ENCODE measurements at regions not wholly inside any gene's neighbourhood (a gene's known extent, or its start where the extent isn't known, plus 50 kb on each side); places are given as distances from the start of the nearest gene placed in this dataset.

DNA sequence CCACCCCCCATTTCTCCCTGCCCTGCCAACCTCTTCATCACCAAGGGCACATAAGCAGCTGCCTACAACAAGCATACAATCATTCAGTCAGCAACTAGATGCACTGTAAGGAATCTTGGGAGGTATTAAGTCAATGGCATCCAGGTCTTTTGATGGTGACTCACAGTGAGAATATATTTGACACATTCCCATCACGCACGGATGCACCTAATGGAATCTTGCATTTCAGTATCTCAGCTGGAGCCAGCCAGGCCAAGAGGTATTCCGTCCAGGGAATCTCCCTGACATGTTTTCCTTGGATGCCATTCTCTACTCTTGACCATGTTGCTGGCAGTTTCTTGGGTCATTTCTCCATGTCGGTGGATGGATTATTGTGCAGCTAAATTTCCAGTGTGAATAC is 73.9 kb upstream of the CAPRIN2 start:
- Histone ChIP-seq H3K36me3 (ENCODE audit: control insufficient read depth, insufficient read depth, low read length) (no peaks in the 10 kb centered on the region), H3K27ac (ENCODE audit: low read depth, low read length) (no peak overlapping the region), H3K27me3 (ENCODE audit: control insufficient read depth, insufficient read depth, low read length) (peaks cover 13% of the 10 kb centered on the region), H3K9ac (ENCODE audit: low read length) (no peak overlapping the region), H3K4me3 (ENCODE audit: low read depth, low read length) (no peak overlapping the region), H3K4me1 (ENCODE audit: control insufficient read depth, insufficient read depth, low read length) (peaks cover 4% of the 10 kb centered on the region; the same call in 1 of the 2 replicates), H3K9me3 (ENCODE audit: control insufficient read depth, insufficient read depth, low read depth, low read length) (peaks cover 9% of the 10 kb centered on the region)

DNA sequence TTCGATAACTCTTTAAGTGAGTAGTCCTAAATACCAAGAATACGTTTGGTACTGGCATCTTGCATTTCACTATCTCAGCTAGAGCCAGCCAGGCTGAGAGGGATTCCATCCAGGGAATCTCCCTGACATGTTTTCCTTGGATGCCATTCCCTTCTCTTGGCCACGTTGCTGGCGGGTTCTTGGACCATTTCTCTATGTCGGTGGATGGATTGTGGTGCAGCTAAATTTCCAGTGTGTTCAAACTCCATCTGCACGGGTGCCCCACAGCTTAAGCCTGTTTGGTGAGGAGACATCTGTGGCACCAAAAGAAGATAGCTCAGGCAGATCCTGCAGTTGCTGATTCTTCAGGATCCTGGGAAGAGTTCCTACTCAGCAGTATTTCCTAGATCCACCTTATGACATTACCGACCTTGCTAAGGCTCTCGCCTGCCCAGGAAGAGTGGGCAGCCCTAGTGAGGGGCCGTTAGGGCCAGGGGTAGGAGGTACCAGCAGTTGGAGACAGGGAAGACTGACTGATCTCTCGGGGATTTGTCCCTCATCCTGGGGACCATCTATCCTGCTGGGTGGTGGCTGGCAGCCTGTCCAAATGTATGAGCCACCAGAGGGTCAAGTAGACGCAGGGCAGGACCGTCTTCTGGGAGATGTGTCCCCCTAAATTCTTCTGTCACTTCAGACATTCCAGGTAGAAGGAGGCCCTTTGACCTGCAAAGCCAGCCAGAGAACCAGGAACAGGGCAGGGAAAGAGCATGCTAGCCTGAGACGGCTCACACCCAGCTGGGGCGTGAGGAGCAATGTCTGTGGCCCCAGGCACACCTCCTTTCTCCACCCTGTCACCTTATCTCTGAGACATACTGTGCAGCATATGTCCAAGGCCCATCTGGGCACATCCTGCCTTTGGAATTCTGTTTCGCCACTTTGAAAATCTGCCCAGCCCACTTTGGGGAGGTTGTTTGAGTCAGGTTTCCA is 72.6 kb upstream of the CAPRIN2 start:
- no peak overlapping the region for H3K9ac ChIP-seq (ENCODE audit: low read length)
- no peak overlapping the region for H3K4me3 ChIP-seq (ENCODE audit: low read depth, low read length)
- peaks cover 9% of the 10 kb centered on the region; the same call in 1 of the 2 replicates for H3K4me1 ChIP-seq (ENCODE audit: control insufficient read depth, insufficient read depth, low read length)
- H3K27ac ChIP-seq (ENCODE audit: low read depth, low read length): no peak overlapping the region
- H3K9me3 ChIP-seq (ENCODE audit: control insufficient read depth, insufficient read depth, low read depth, low read length): peaks cover 3% of the 10 kb centered on the region; the same call in 1 of the 2 replicates
- peaks cover 22% of the 10 kb centered on the region for H3K27me3 ChIP-seq (ENCODE audit: control insufficient read depth, insufficient read depth, low read length)
- H3K36me3 ChIP-seq (ENCODE audit: control insufficient read depth, insufficient read depth, low read length): no peaks in the 10 kb centered on the region

GRCh38 chr12:30826276-30826675 is 71.5 kb upstream of the CAPRIN2 start:
- Histone ChIP-seq H3K27me3 (ENCODE audit: control insufficient read depth, insufficient read depth, low read length) (peaks cover 26% of the 10 kb centered on the region), H3K9ac (ENCODE audit: low read length) (no peak overlapping the region), H3K4me1 (ENCODE audit: control insufficient read depth, insufficient read depth, low read length) (peaks cover 9% of the 10 kb centered on the region; the same call in 1 of the 2 replicates)

DNA sequence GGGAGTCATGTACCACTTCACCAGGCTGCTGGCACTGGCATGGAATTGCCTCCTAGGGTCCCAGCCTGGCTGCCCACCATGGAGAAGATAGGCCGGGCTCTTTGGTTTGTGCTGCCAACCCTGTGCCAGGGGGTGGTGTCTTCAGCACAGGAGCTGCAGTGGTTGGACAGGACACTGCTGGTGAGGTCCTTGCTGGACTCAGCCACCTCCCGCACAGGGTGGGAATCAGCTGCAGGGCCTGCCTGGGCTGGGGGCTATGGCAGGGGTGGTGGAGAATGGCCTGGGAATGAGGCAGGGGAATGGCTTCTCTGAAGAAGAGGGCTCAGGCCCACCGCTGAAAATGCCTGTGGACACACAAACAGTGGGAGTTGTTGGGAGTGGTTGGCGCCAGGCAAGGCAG is 70.6 kb upstream of the CAPRIN2 start:
- no peak overlapping the region for H3K27ac ChIP-seq (ENCODE audit: low read depth, low read length)
- H3K9me3 ChIP-seq (ENCODE audit: control insufficient read depth, insufficient read depth, low read depth, low read length): no peaks in the 10 kb centered on the region
- no peaks in the 10 kb centered on the region for H3K36me3 ChIP-seq (ENCODE audit: control insufficient read depth, insufficient read depth, low read length)
- no peak overlapping the region for H3K9ac ChIP-seq (ENCODE audit: low read length)
- peaks cover 26% of the 10 kb centered on the region for H3K27me3 ChIP-seq (ENCODE audit: control insufficient read depth, insufficient read depth, low read length)
- H3K4me1 ChIP-seq (ENCODE audit: control insufficient read depth, insufficient read depth, low read length): peaks cover 15% of the 10 kb centered on the region; the same call in 1 of the 2 replicates
- H3K4me3 ChIP-seq (ENCODE audit: low read depth, low read length): no peak overlapping the region

More at GRCh38 chr12:30826276-30826675, 71.5 kb upstream of the CAPRIN2 start:
- Histone ChIP-seq H3K9me3 (ENCODE audit: control insufficient read depth, insufficient read depth, low read depth, low read length) (no peaks in the 10 kb centered on the region), H3K36me3 (ENCODE audit: control insufficient read depth, insufficient read depth, low read length) (no peaks in the 10 kb centered on the region), H3K4me3 (ENCODE audit: low read depth, low read length) (no peak overlapping the region), H3K27ac (ENCODE audit: low read depth, low read length) (no peak overlapping the region)

DNA sequence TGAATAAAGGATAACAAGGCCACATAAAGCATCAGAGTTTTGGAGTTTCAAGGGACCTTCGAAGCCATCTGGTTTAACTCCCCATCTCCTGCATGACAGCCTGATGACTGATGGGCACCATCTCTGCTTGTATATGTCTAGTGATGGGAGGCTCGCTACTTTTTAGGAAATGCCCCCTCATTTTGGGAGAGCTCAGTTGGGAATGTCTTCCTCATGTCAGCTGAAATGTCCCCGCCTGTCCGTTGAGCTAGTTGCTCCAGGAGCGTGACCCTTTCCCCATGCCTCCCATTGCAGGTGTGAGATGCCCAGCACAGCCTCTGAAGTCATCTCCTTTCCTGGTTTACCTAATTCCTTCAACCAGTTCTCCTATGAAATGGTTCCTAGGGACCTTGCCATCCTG is 69.6 kb upstream of the CAPRIN2 start:
- Histone ChIP-seq H3K9ac (ENCODE audit: low read length) (no peak overlapping the region), H3K27ac (ENCODE audit: low read depth, low read length) (no peak overlapping the region), H3K36me3 (ENCODE audit: control insufficient read depth, insufficient read depth, low read length) (no peaks in the 10 kb centered on the region), H3K4me1 (ENCODE audit: control insufficient read depth, insufficient read depth, low read length) (peaks cover 15% of the 10 kb centered on the region; the same call in 1 of the 2 replicates), H3K4me3 (ENCODE audit: low read depth, low read length) (no peak overlapping the region), H3K27me3 (ENCODE audit: control insufficient read depth, insufficient read depth, low read length) (peaks cover 26% of the 10 kb centered on the region), H3K9me3 (ENCODE audit: control insufficient read depth, insufficient read depth, low read depth, low read length) (no peaks in the 10 kb centered on the region)

DNA sequence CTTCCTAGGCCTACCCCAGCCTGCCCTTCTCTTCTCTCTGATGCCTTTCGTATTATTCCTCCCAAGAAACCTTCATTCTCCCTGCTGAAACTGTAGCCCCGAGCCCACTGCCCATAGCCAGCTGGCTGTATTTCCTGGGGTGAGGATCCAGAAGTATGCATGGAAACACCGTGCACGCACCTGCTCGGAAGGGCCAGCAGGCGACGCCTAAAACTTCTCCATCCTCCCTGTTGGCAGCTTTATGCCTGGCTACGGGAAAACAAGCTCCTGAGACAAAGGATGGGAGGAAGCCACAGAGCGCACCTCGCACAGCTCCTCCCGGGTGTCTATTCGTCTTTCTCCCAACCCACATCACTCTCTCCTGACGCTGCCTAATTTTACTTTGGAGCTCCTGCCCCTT is 69.0 kb upstream of the CAPRIN2 start:
- H3K36me3 ChIP-seq (ENCODE audit: control insufficient read depth, insufficient read depth, low read length): no peaks in the 10 kb centered on the region
- H3K27me3 ChIP-seq (ENCODE audit: control insufficient read depth, insufficient read depth, low read length): peaks cover 26% of the 10 kb centered on the region
- H3K9me3 ChIP-seq (ENCODE audit: control insufficient read depth, insufficient read depth, low read depth, low read length): no peaks in the 10 kb centered on the region
- H3K4me1 ChIP-seq (ENCODE audit: control insufficient read depth, insufficient read depth, low read length): peaks cover 15% of the 10 kb centered on the region; the same call in 1 of the 2 replicates
- no peak overlapping the region for H3K9ac ChIP-seq (ENCODE audit: low read length)
- no peak overlapping the region for H3K27ac ChIP-seq (ENCODE audit: low read depth, low read length)
- no peak overlapping the region for H3K4me3 ChIP-seq (ENCODE audit: low read depth, low read length)

DNA sequence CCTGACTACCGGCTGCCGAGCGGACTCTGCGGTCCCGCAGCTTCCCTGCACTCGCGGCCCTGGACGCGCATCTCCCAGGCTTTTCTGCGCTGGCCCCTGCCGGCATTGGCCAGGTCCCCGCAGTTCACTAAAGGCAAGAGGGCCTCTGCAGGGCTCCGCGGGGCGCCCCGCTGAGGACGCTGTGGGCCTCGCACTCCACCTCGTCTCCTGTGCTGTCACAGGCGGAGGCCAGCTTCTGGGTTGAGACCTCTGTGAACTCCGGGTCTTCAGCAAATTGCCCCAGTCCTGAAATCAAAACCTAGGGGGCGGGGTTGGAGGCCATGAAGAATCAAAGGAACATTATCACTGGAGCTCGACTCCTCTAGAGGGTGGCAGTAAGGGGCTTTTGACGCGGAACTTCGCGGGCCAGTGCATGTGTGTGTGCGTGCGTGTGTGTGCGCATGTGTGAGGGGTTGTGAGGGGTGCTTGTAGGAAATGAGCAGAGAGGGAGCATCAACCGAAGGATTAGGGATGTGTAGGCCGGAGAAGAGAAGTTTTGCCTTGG is 68.5 kb upstream of the CAPRIN2 start:
- Histone ChIP-seq H3K27ac (ENCODE audit: low read depth, low read length) (no peak overlapping the region), H3K9ac (ENCODE audit: low read length) (peak overlapping the region; percentile 77), H3K36me3 (ENCODE audit: control insufficient read depth, insufficient read depth, low read length) (no peaks in the 10 kb centered on the region), H3K9me3 (ENCODE audit: control insufficient read depth, insufficient read depth, low read depth, low read length) (no peaks in the 10 kb centered on the region), H3K27me3 (ENCODE audit: control insufficient read depth, insufficient read depth, low read length) (peaks cover 26% of the 10 kb centered on the region), H3K4me3 (ENCODE audit: low read depth, low read length) (peak overlapping the region; percentile 70), H3K4me1 (ENCODE audit: control insufficient read depth, insufficient read depth, low read length) (peaks cover 15% of the 10 kb centered on the region; the same call in 1 of the 2 replicates)

- Histone ChIP-seq H3K9ac (ENCODE audit: low read length) (peak overlapping the region; percentile 77), H3K4me1 (ENCODE audit: control insufficient read depth, insufficient read depth, low read length) (peaks cover 15% of the 10 kb centered on the region; the same call in 1 of the 2 replicates), H3K27ac (ENCODE audit: low read depth, low read length) (no peak overlapping the region; the same call in 1 of the 2 replicates), H3K4me3 (ENCODE audit: low read depth, low read length) (peak overlapping the region; percentile 70), H3K9me3 (ENCODE audit: control insufficient read depth, insufficient read depth, low read depth, low read length) (no peaks in the 10 kb centered on the region), H3K27me3 (ENCODE audit: control insufficient read depth, insufficient read depth, low read length) (peaks cover 26% of the 10 kb centered on the region), H3K36me3 (ENCODE audit: control insufficient read depth, insufficient read depth, low read length) (no peaks in the 10 kb centered on the region)
Measured at GRCh38 chr12:30822385-30823155, 67.8 kb upstream of the CAPRIN2 start.

- H3K4me3 ChIP-seq (ENCODE audit: low read depth, low read length): no peak overlapping the region
- H3K9ac ChIP-seq (ENCODE audit: low read length): no peak overlapping the region
- H3K36me3 ChIP-seq (ENCODE audit: control insufficient read depth, insufficient read depth, low read length): no peaks in the 10 kb centered on the region
- peaks cover 26% of the 10 kb centered on the region for H3K27me3 ChIP-seq (ENCODE audit: control insufficient read depth, insufficient read depth, low read length)
- H3K9me3 ChIP-seq (ENCODE audit: control insufficient read depth, insufficient read depth, low read depth, low read length): no peaks in the 10 kb centered on the region
- H3K4me1 ChIP-seq (ENCODE audit: control insufficient read depth, insufficient read depth, low read length): peaks cover 16% of the 10 kb centered on the region; the same call in 1 of the 2 replicates
- no peak overlapping the region for H3K27ac ChIP-seq (ENCODE audit: low read depth, low read length)
Measured at GRCh38 chr12:30820406-30820946, 65.7 kb upstream of the CAPRIN2 start.

GRCh38 chr12:30818562-30818961 is 63.8 kb upstream of the CAPRIN2 start:
- Histone ChIP-seq H3K27me3 (ENCODE audit: control insufficient read depth, insufficient read depth, low read length) (peaks cover 11% of the 10 kb centered on the region), H3K27ac (ENCODE audit: low read depth, low read length) (no peak overlapping the region), H3K36me3 (ENCODE audit: control insufficient read depth, insufficient read depth, low read length) (no peaks in the 10 kb centered on the region), H3K9me3 (ENCODE audit: control insufficient read depth, insufficient read depth, low read depth, low read length) (no peaks in the 10 kb centered on the region), H3K9ac (ENCODE audit: low read length) (no peak overlapping the region), H3K4me1 (ENCODE audit: control insufficient read depth, insufficient read depth, low read length) (peaks cover 14% of the 10 kb centered on the region; the same call in 1 of the 2 replicates), H3K4me3 (ENCODE audit: low read depth, low read length) (no peak overlapping the region)

Data from HUES6 (cell line).